ENCODE measurements at regions not wholly inside any gene's neighbourhood (a gene's known extent, or its start where the extent isn't known, plus 50 kb on each side); places are given as distances from the start of the nearest gene placed in this dataset.

DNA sequence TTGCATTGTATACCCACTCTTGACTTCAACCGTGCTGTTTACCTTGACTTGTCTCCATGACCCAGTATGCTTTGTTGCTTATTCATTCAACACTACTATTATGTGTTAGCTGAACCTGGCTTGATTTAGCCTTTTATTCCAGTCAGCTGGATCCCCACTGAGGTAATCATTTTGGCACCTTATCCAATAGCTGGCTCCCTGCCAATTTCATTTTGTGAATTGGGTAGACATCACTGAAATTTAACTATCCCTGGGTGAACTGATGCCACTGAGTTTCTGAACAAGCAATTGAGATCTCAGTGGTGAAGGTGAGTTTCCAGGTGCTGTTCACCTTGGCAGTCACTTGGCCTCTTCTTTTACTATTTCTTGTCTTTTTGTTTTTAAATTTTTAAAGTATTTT lies 584.3 kb downstream of the ADCYAP1 start:
- TF ChIP-seq, protein P1, sequence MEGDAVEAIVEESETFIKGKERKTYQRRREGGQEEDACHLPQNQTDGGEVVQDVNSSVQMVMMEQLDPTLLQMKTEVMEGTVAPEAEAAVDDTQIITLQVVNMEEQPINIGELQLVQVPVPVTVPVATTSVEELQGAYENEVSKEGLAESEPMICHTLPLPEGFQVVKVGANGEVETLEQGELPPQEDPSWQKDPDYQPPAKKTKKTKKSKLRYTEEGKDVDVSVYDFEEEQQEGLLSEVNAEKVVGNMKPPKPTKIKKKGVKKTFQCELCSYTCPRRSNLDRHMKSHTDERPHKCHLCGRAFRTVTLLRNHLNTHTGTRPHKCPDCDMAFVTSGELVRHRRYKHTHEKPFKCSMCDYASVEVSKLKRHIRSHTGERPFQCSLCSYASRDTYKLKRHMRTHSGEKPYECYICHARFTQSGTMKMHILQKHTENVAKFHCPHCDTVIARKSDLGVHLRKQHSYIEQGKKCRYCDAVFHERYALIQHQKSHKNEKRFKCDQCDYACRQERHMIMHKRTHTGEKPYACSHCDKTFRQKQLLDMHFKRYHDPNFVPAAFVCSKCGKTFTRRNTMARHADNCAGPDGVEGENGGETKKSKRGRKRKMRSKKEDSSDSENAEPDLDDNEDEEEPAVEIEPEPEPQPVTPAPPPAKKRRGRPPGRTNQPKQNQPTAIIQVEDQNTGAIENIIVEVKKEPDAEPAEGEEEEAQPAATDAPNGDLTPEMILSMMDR (IDR thresholded peaks at IDR 0.05), result no peak
- TF ChIP-seq POLR2A (IDR thresholded peaks at IDR 0.05), result no peak

All from esophagus squamous epithelium (tissue), 4 donors.